ENCODE measurements at regions not wholly inside any gene's neighbourhood (a gene's known extent, or its start where the extent isn't known, plus 50 kb on each side); places are given as distances from the start of the nearest gene placed in this dataset.

GRCh38 chr16:73483934-73484711 lies 436.2 kb upstream of the ZFHX3 start:
- TF ChIP-seq CTCF (IDR thresholded peaks at IDR 0.05): no peak
- TF ChIP-seq POLR2A (IDR thresholded peaks at IDR 0.05): no peak
